ENCODE measurements at regions not wholly inside any gene's neighbourhood (a gene's known extent, or its start where the extent isn't known, plus 50 kb on each side); places are given as distances from the start of the nearest gene placed in this dataset.
"Not testable (repeated sequence)": the region's sequence is repeated elsewhere in the genome, so short reads cannot be mapped to it uniquely, and the experiment has no call there.

DNA sequence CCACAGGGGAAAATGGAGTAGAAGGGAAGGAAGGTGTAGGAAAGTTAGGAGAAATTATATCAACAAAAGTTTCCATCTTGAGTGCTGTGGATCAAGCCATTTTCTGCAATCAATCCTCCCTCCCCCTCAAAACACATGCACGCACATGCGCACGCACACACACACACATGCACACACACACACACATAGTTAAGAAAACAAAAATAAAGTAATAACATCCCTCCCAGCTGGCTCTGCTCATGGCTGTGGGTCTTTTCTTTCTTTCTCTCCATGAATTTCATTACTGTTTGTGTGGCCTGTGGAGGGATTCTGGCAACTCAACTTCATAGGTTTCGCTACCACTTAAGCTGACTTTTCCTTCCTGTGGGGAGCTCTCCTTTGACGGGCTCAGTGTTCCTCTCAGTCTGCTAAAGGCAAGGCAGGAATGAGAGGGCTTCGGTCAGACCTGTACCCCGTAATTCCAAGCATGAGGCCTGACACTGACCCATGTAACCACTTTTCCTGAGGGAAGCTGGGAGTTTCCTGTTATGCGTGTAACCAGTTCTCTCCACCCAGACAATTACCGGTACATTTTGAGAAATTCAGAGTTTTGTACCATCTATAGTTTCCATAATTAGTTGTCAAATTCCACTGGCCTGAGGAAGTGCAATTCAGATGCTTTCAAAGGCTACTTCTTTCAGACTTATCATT, 79.8 kb downstream of the ZNF92 start:
- no peaks in the 10 kb centered on the region for H3K79me2 ChIP-seq (replicated peaks; ENCODE audit: insufficient read depth, low read length)
- H3K9me3 ChIP-seq (ENCODE audit: low read length): no peaks in the 10 kb centered on the region
- H3K4me2 ChIP-seq (ENCODE audit: low read length): no peak overlapping the region
- H3K27ac ChIP-seq (ENCODE audit: low read length): no peak overlapping the region
- H3K9me2 ChIP-seq (ENCODE audit: insufficient read depth, low read length): no peaks in the 10 kb centered on the region
- H4K20me1 ChIP-seq (ENCODE audit: insufficient read depth): no peaks in the 10 kb centered on the region
- H3K9ac ChIP-seq (ENCODE audit: low read length): no peak overlapping the region
- H2AFZ ChIP-seq (ENCODE audit: low read depth, low read length): no peak overlapping the region
- H3K27me3 ChIP-seq (ENCODE audit: insufficient read depth, low read depth, low read length): no peaks in the 10 kb centered on the region
- H3K36me3 ChIP-seq (ENCODE audit: insufficient read depth, low read length): no peaks in the 10 kb centered on the region
- H3K4me3 ChIP-seq (ENCODE audit: low read length): no peak overlapping the region
- no peaks in the 10 kb centered on the region for H3F3A ChIP-seq (ENCODE audit: insufficient read depth, low read length, poor library complexity, severe bottlenecking)
- TF ChIP-seq SMC3 (conservative IDR thresholded peaks at IDR 0.05; ENCODE audit: poor library complexity) (no peak), EZH2 (IDR thresholded peaks at IDR 0.05; ENCODE audit: borderline replicate concordance, insufficient read depth, low read length, poor library complexity, severe bottlenecking) (no peak), TAF1 (IDR thresholded peaks at IDR 0.05; ENCODE audit: low read depth) (no peak), POLR2AphosphoS5 (IDR thresholded peaks at IDR 0.05) (no peak), MXI1 (conservative IDR thresholded peaks at IDR 0.05; ENCODE audit: poor library complexity, severe bottlenecking) (no peak), EP300 (conservative IDR thresholded peaks at IDR 0.05; ENCODE audit: poor library complexity, severe bottlenecking) (no peak), RAD21 (conservative IDR thresholded peaks at IDR 0.05) (no peak)
- TF ChIP-seq, protein P1, sequence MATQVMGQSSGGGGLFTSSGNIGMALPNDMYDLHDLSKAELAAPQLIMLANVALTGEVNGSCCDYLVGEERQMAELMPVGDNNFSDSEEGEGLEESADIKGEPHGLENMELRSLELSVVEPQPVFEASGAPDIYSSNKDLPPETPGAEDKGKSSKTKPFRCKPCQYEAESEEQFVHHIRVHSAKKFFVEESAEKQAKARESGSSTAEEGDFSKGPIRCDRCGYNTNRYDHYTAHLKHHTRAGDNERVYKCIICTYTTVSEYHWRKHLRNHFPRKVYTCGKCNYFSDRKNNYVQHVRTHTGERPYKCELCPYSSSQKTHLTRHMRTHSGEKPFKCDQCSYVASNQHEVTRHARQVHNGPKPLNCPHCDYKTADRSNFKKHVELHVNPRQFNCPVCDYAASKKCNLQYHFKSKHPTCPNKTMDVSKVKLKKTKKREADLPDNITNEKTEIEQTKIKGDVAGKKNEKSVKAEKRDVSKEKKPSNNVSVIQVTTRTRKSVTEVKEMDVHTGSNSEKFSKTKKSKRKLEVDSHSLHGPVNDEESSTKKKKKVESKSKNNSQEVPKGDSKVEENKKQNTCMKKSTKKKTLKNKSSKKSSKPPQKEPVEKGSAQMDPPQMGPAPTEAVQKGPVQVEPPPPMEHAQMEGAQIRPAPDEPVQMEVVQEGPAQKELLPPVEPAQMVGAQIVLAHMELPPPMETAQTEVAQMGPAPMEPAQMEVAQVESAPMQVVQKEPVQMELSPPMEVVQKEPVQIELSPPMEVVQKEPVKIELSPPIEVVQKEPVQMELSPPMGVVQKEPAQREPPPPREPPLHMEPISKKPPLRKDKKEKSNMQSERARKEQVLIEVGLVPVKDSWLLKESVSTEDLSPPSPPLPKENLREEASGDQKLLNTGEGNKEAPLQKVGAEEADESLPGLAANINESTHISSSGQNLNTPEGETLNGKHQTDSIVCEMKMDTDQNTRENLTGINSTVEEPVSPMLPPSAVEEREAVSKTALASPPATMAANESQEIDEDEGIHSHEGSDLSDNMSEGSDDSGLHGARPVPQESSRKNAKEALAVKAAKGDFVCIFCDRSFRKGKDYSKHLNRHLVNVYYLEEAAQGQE (IDR thresholded peaks at IDR 0.05; ENCODE audit: borderline replicate concordance): no peak
- TF ChIP-seq, protein P2, sequence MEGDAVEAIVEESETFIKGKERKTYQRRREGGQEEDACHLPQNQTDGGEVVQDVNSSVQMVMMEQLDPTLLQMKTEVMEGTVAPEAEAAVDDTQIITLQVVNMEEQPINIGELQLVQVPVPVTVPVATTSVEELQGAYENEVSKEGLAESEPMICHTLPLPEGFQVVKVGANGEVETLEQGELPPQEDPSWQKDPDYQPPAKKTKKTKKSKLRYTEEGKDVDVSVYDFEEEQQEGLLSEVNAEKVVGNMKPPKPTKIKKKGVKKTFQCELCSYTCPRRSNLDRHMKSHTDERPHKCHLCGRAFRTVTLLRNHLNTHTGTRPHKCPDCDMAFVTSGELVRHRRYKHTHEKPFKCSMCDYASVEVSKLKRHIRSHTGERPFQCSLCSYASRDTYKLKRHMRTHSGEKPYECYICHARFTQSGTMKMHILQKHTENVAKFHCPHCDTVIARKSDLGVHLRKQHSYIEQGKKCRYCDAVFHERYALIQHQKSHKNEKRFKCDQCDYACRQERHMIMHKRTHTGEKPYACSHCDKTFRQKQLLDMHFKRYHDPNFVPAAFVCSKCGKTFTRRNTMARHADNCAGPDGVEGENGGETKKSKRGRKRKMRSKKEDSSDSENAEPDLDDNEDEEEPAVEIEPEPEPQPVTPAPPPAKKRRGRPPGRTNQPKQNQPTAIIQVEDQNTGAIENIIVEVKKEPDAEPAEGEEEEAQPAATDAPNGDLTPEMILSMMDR (IDR thresholded peaks at IDR 0.05; ENCODE audit: poor library complexity, severe bottlenecking): no peak

DNA sequence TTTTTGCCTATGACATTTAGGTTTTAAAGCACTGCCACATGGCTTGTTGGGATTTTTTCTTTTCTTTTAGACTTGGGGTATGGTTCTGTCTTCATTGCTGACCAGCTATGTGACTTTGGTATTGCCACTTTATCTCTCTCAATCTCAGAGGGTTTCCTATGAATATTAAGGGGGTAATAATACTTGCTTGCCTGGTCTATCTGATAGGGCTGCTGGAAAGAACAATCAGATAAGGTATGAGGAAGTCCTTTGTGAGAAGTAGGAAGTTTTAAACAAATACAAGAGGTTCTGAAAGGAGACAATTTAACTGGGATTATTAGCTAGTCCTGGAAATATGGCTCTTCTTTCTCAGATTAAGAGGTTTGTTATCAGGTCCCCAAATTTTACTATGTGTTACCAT, 80.8 kb downstream of the ZNF92 start:
- no peak overlapping the region for H2AFZ ChIP-seq (ENCODE audit: low read depth, low read length)
- no peaks in the 10 kb centered on the region for H4K20me1 ChIP-seq (ENCODE audit: insufficient read depth)
- no peaks in the 10 kb centered on the region for H3K9me3 ChIP-seq (ENCODE audit: low read length)
- no peak overlapping the region for H3K9ac ChIP-seq (ENCODE audit: low read length)
- H3K36me3 ChIP-seq (ENCODE audit: insufficient read depth, low read length): no peaks in the 10 kb centered on the region
- no peak overlapping the region for H3K4me3 ChIP-seq (ENCODE audit: low read length)
- no peaks in the 10 kb centered on the region for H3K9me2 ChIP-seq (ENCODE audit: insufficient read depth, low read length)
- TF ChIP-seq EZH2 (IDR thresholded peaks at IDR 0.05; ENCODE audit: borderline replicate concordance, insufficient read depth, low read length, poor library complexity, severe bottlenecking): no peak
- no peak for TF ChIP-seq TAF1 (IDR thresholded peaks at IDR 0.05; ENCODE audit: low read depth)
- TF ChIP-seq SMC3 (conservative IDR thresholded peaks at IDR 0.05; ENCODE audit: poor library complexity): no peak
- TF ChIP-seq, protein P1 (IDR thresholded peaks at IDR 0.05; ENCODE audit: borderline replicate concordance): no peak
- TF ChIP-seq, protein P2 (IDR thresholded peaks at IDR 0.05; ENCODE audit: poor library complexity, severe bottlenecking): no peak
- TF ChIP-seq POLR2AphosphoS5 (IDR thresholded peaks at IDR 0.05): no peak
- TF ChIP-seq RAD21 (conservative IDR thresholded peaks at IDR 0.05): no peak
- TF ChIP-seq EP300 (conservative IDR thresholded peaks at IDR 0.05; ENCODE audit: poor library complexity, severe bottlenecking): no peak
- no peak for TF ChIP-seq MXI1 (conservative IDR thresholded peaks at IDR 0.05; ENCODE audit: poor library complexity, severe bottlenecking)
- H3K4me2 ChIP-seq (ENCODE audit: low read length): no peak overlapping the region
- no peak overlapping the region for H3K27ac ChIP-seq (ENCODE audit: low read length)
- H3K27me3 ChIP-seq (ENCODE audit: insufficient read depth, low read depth, low read length): no peaks in the 10 kb centered on the region
- H3F3A ChIP-seq (ENCODE audit: insufficient read depth, low read length, poor library complexity, severe bottlenecking): no peaks in the 10 kb centered on the region
- H3K79me2 ChIP-seq (replicated peaks; ENCODE audit: insufficient read depth, low read length): no peaks in the 10 kb centered on the region

DNA sequence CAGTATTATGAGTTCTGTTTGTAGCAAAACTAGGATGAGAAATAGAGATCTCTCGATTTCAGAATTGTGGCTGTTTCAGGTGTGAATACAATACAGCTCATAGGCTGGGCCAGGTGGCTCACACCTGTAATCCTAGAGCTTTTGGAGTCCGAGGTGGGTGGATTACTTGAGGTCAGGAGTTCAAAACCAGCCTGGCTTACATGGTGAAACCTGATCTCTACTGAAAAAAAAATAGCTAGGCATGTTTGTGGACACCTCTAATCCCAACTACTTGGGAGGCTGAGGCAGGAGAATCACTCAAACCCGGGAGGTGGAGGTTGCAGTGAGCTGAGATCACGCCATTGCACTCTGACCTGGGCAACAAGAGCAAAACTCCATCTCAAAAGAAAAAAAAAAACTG, 81.4 kb downstream of the ZNF92 start:
- not testable (repeated sequence) for H4K20me1 ChIP-seq (ENCODE audit: insufficient read depth); H3K4me3 ChIP-seq (ENCODE audit: low read length); H3K79me2 ChIP-seq (replicated peaks; ENCODE audit: insufficient read depth, low read length); H3F3A ChIP-seq (ENCODE audit: insufficient read depth, low read length, poor library complexity, severe bottlenecking); H3K27me3 ChIP-seq (ENCODE audit: insufficient read depth, low read depth, low read length); H3K9me2 ChIP-seq (ENCODE audit: insufficient read depth, low read length); H3K9ac ChIP-seq (ENCODE audit: low read length); H3K9me3 ChIP-seq (ENCODE audit: low read length); H2AFZ ChIP-seq (ENCODE audit: low read depth, low read length); H3K4me2 ChIP-seq (ENCODE audit: low read length); H3K36me3 ChIP-seq (ENCODE audit: insufficient read depth, low read length); H3K27ac ChIP-seq (ENCODE audit: low read length)

All from neural cell (in vitro differentiated cells).